ENCODE measurements at regions not wholly inside any gene's neighbourhood (a gene's known extent, or its start where the extent isn't known, plus 50 kb on each side); places are given as distances from the start of the nearest gene placed in this dataset.

GRCh38 chr10:117914334-117914733, 132.4 kb downstream of the RAB11FIP2 start:
- H3K27me3 Mint-ChIP-seq (ENCODE audit: insufficient read depth, unreplicated experiment): peaks cover 18% of the 10 kb centered on the region
- H3K27ac Mint-ChIP-seq (ENCODE audit: unreplicated experiment): no peak overlapping the region

GRCh38 chr10:117920956-117921355, 125.8 kb downstream of the RAB11FIP2 start:
- Mint-ChIP-seq H3K4me3 (ENCODE audit: unreplicated experiment) (no peak overlapping the region), H3K27ac (ENCODE audit: unreplicated experiment) (no peak overlapping the region), H3K27me3 (ENCODE audit: insufficient read depth, unreplicated experiment) (peaks cover 4% of the 10 kb centered on the region), H3K9me3 (ENCODE audit: unreplicated experiment) (no peaks in the 10 kb centered on the region), H3K36me3 (ENCODE audit: insufficient read depth, unreplicated experiment) (no peaks in the 10 kb centered on the region), H3K4me1 (ENCODE audit: low read depth, unreplicated experiment) (no peaks in the 10 kb centered on the region)
- CTCF ChIA-PET: interaction anchor here (0.6 to 0.7 kb wide), 2 partner anchors 8 to 697 kb away, joined by 3 to 4 read pairs; no protein-coding TSS in a partner anchor
- intact Hi-C loops (cut with micrococcal nuclease; ENCODE audit: unreplicated experiment): no loop called here
- no peak for DNase-seq
- Histone ChIP-seq H3K36me3 (ENCODE audit: control insufficient read depth, insufficient read depth, low read length) (no peaks in the 10 kb centered on the region), H3K4me1 (no peaks in the 10 kb centered on the region), H3K27me3 (replicated peaks; ENCODE audit: control insufficient read depth, insufficient read depth, low read length) (peaks cover 3% of the 10 kb centered on the region; the same call in 1 of the 2 replicates), H3K9me3 (no peaks in the 10 kb centered on the region), H3K4me3 (ENCODE audit: low read depth, low read length) (no peak overlapping the region)
- TF ChIP-seq CTCF (IDR thresholded peaks at IDR 0.05; ENCODE audit: insufficient read depth in 1 of 2, low read depth in 1 of 2, low read length in 1 of 2, severe bottlenecking in 1 of 2, unreplicated experiment in 1 of 2): no peak
- no TSS peak for BruUV-seq (replicated peaks)
- POLR2A ChIA-PET: no interaction called here

More at GRCh38 chr10:117914334-117914733, 132.4 kb downstream of the RAB11FIP2 start:
- Histone ChIP-seq H3K4me3 (ENCODE audit: low read depth, low read length) (no peak overlapping the region), H3K27me3 (replicated peaks; ENCODE audit: control insufficient read depth, insufficient read depth, low read length) (peaks cover 4% of the 10 kb centered on the region; the same call in 1 of the 2 replicates), H3K9me3 (no peaks in the 10 kb centered on the region), H3K4me1 (no peaks in the 10 kb centered on the region), H3K36me3 (ENCODE audit: control insufficient read depth, insufficient read depth, low read length) (no peaks in the 10 kb centered on the region)
- intact Hi-C loops (cut with micrococcal nuclease; ENCODE audit: unreplicated experiment): no loop called here
- BruUV-seq (replicated peaks): no TSS peak
- H3K36me3 Mint-ChIP-seq (ENCODE audit: insufficient read depth, unreplicated experiment): no peaks in the 10 kb centered on the region
- DNase-seq: no peak
- H3K4me3 Mint-ChIP-seq (ENCODE audit: unreplicated experiment): no peak overlapping the region
- no peaks in the 10 kb centered on the region for H3K9me3 Mint-ChIP-seq (ENCODE audit: unreplicated experiment)
- ChIA-PET POLR2A (no interaction called here), CTCF (no interaction called here)
- H3K4me1 Mint-ChIP-seq (ENCODE audit: low read depth, unreplicated experiment): no peaks in the 10 kb centered on the region
- no peak for TF ChIP-seq CTCF (IDR thresholded peaks at IDR 0.05; ENCODE audit: insufficient read depth in 1 of 2, low read depth in 1 of 2, low read length in 1 of 2, severe bottlenecking in 1 of 2, unreplicated experiment in 1 of 2)

GRCh38 chr10:117921421-117921820, 125.3 kb downstream of the RAB11FIP2 start:
- intact Hi-C loops (cut with micrococcal nuclease; ENCODE audit: unreplicated experiment): no loop called here
- Mint-ChIP-seq H3K27ac (ENCODE audit: unreplicated experiment) (no peak overlapping the region), H3K36me3 (ENCODE audit: insufficient read depth, unreplicated experiment) (no peaks in the 10 kb centered on the region), H3K27me3 (ENCODE audit: insufficient read depth, unreplicated experiment) (peaks cover 4% of the 10 kb centered on the region), H3K4me3 (ENCODE audit: unreplicated experiment) (no peak overlapping the region), H3K9me3 (ENCODE audit: unreplicated experiment) (no peaks in the 10 kb centered on the region), H3K4me1 (ENCODE audit: low read depth, unreplicated experiment) (no peaks in the 10 kb centered on the region)
- H3K36me3 ChIP-seq (ENCODE audit: control insufficient read depth, insufficient read depth, low read length): no peaks in the 10 kb centered on the region
- no peak for TF ChIP-seq CTCF (IDR thresholded peaks at IDR 0.05; ENCODE audit: insufficient read depth in 1 of 2, low read depth in 1 of 2, low read length in 1 of 2, severe bottlenecking in 1 of 2, unreplicated experiment in 1 of 2)
- H3K4me3 ChIP-seq (ENCODE audit: low read depth, low read length): no peak overlapping the region
- POLR2A ChIA-PET: no interaction called here
- H3K4me1 ChIP-seq: no peaks in the 10 kb centered on the region
- CTCF ChIA-PET: interaction anchor here (0.7 kb wide), 1 partner anchor 8 kb away, joined by 4 read pairs; no protein-coding TSS in a partner anchor
- H3K9me3 ChIP-seq: no peaks in the 10 kb centered on the region
- DNase-seq: no peak
- peaks cover 3% of the 10 kb centered on the region; the same call in 1 of the 2 replicates for H3K27me3 ChIP-seq (replicated peaks; ENCODE audit: control insufficient read depth, insufficient read depth, low read length)
- no TSS peak for BruUV-seq (replicated peaks)

All from Caco-2 (cell line).